ENCODE measurements at regions not wholly inside any gene's neighbourhood (a gene's known extent, or its start where the extent isn't known, plus 50 kb on each side); places are given as distances from the start of the nearest gene placed in this dataset.
A peak's percentile ranks its signal among the peaks of the same experiment; 100 is the strongest.
"Not testable (repeated sequence)": the region's sequence is repeated elsewhere in the genome, so short reads cannot be mapped to it uniquely, and the experiment has no call there.

DNA sequence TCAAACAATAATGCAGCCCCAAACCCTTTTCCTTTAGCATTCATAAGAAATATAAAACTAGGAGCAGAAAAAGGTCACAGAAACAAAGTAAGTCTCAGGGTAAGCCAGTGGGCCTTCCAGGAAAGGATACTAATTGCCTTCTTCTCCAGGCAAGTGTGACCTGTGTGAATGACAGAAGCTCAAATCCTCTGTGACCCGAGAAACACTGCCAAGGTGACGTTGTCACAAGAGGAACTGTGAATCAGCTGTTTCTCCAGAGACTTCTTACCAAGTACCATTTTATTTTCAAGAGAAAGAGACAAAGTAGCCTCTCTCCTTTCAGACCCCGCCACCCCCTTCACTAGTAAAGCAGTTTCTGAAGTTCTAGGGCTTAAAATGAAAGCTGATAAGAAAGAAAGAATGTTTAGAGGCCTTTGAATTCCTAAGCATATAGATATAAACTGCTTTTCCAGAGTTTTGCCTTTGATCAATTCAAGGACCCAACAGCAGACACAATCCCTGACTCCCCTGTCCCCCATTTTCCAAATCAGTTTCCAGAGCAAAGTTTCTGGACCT, 155.6 kb downstream of the NUF2 start:
- intact Hi-C loops (cut with DNase I), result no loop called here
- H3K9me3 ChIP-seq (ENCODE audit: control insufficient read depth in 2 of 3, insufficient read depth in 1 of 3, low read length in 3 of 3), result no peaks in the 10 kb centered on the region
- DNase-seq (peak in 2 of 5 donors; percentile 23 to 32), FAIRE-seq (no peak)
- no peak overlapping the region for H3K27ac ChIP-seq (ENCODE audit: low read depth in 2 of 2, low read length in 2 of 2)
- TF ChIP-seq, protein P1, sequence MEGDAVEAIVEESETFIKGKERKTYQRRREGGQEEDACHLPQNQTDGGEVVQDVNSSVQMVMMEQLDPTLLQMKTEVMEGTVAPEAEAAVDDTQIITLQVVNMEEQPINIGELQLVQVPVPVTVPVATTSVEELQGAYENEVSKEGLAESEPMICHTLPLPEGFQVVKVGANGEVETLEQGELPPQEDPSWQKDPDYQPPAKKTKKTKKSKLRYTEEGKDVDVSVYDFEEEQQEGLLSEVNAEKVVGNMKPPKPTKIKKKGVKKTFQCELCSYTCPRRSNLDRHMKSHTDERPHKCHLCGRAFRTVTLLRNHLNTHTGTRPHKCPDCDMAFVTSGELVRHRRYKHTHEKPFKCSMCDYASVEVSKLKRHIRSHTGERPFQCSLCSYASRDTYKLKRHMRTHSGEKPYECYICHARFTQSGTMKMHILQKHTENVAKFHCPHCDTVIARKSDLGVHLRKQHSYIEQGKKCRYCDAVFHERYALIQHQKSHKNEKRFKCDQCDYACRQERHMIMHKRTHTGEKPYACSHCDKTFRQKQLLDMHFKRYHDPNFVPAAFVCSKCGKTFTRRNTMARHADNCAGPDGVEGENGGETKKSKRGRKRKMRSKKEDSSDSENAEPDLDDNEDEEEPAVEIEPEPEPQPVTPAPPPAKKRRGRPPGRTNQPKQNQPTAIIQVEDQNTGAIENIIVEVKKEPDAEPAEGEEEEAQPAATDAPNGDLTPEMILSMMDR (IDR thresholded peaks at IDR 0.05; ENCODE audit: borderline replicate concordance, extremely low read depth, insufficient read depth), result no peak
- H3K27me3 ChIP-seq (ENCODE audit: control insufficient read depth, insufficient read depth, low read length), result no peaks in the 10 kb centered on the region
- H3K36me3 ChIP-seq (ENCODE audit: control insufficient read depth in 2 of 3, insufficient read depth in 3 of 3, low read length in 3 of 3), result no peaks in the 10 kb centered on the region
- no peaks in the 10 kb centered on the region for H3K4me1 ChIP-seq (ENCODE audit: control insufficient read depth in 2 of 3, insufficient read depth in 2 of 3, low read depth in 1 of 3, low read length in 3 of 3)
- no peak overlapping the region for H3K9ac ChIP-seq (ENCODE audit: low read length in 3 of 3)
- H3K4me3 ChIP-seq (ENCODE audit: low read length in 3 of 3), result no peak overlapping the region

DNA sequence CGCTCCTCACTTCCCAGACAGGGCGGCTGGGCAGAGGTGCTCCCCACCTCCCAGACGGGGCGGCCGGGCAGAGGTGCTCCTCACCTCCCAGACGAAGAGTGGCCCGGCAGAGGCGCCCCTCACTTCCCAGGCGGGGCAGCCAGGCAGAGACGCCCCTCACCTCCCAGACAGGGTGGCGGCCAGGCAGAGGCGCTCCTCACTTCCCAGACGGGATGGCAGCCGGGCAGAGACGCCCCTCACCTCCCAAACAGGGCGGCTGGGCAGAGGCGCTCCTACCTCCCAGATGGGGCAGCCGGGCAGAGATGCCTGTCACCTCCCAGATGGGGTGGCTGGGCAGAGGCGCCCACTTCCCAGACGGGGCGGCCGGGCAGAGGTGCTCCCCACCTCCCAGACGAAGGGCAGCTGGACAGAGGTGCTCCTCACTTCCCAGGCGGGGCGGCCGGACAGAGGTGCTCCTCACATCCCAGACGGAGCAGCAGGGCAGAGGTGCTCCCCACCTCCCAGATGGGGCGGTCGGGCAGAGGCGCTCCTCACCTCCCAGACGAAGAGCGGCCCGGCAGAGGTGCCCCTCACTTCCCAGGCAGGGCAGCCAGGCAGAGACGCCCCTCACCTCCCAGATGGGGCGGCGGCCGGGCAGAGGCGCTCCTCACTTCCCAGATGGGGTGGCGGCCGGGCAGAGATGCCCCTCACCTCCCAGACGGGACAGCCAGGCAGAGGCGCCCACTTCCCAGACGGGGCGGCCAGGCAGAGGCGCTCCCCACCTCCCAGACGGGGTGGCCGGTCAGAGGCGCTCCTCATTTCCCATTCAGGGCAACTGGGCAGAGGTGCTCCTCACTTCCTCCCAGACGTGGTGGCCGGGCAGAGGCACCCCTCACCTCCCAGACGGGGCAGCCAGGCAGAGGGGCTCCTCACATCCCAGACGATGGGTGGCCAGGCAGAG, 176.9 kb downstream of the NUF2 start:
- H3K9ac ChIP-seq (ENCODE audit: low read length in 3 of 3); FAIRE-seq; H3K27me3 ChIP-seq (ENCODE audit: control insufficient read depth, insufficient read depth, low read length); H3K36me3 ChIP-seq (ENCODE audit: control insufficient read depth in 2 of 3, insufficient read depth in 3 of 3, low read length in 3 of 3); intact Hi-C loops (cut with DNase I); H3K4me1 ChIP-seq (ENCODE audit: control insufficient read depth in 2 of 3, insufficient read depth in 2 of 3, low read depth in 1 of 3, low read length in 3 of 3); H3K9me3 ChIP-seq (ENCODE audit: control insufficient read depth in 2 of 3, insufficient read depth in 1 of 3, low read length in 3 of 3); H3K27ac ChIP-seq (ENCODE audit: low read depth in 2 of 2, low read length in 2 of 2); H3K4me3 ChIP-seq (ENCODE audit: low read length in 3 of 3): not testable (repeated sequence)
- peak in 1 of 5 donors; percentile 62 for DNase-seq

DNA sequence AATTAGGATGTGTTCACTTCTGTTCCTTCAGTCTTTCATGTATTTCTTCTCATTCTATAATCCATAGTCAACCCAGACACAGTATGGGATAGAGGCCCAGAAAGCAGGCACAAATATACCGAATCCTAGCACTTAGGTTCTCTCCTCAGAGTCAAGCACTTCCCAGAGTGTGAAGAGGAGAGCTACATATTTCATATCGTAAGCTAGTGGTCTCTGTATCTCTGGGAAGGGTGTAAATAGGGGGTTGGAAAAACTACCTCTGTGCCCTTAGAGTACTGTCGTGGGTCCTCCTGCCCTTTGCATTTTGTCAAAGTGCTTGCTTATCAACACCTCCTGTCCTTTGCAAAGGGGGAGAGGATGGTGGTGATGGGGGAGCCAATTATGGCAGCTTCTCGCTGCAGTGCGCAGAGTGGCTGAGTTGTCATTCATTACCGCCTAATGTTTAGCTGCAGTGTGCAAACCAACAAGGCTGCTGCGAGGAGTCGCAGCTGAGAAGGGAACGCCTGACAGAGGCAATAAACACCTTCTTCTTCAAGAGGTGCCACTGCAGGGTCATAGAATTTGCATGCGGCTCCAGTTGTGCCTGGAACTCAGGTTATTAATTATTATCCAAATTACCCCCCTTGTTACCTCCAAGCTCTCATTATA, 182.7 kb downstream of the NUF2 start:
- Histone ChIP-seq H3K27me3 (ENCODE audit: control insufficient read depth, insufficient read depth, low read length) (no peaks in the 10 kb centered on the region), H3K4me1 (ENCODE audit: control insufficient read depth in 2 of 3, insufficient read depth in 2 of 3, low read depth in 1 of 3, low read length in 3 of 3) (no peaks in the 10 kb centered on the region), H3K9ac (ENCODE audit: low read length in 3 of 3) (no peak overlapping the region), H3K36me3 (ENCODE audit: control insufficient read depth in 2 of 3, insufficient read depth in 3 of 3, low read length in 3 of 3) (no peaks in the 10 kb centered on the region), H3K4me3 (ENCODE audit: low read length in 3 of 3) (no peak overlapping the region), H3K27ac (ENCODE audit: low read depth in 2 of 2, low read length in 2 of 2) (no peak overlapping the region), H3K9me3 (ENCODE audit: control insufficient read depth in 2 of 3, insufficient read depth in 1 of 3, low read length in 3 of 3) (no peaks in the 10 kb centered on the region)
- DNase-seq, result peak in 2 of 5 donors; percentile 7 to 12
- TF ChIP-seq, protein P1 (IDR thresholded peaks at IDR 0.05; ENCODE audit: borderline replicate concordance, extremely low read depth, insufficient read depth), result no peak
- intact Hi-C loops (cut with DNase I), result no loop called here
- FAIRE-seq, result no peak

DNA sequence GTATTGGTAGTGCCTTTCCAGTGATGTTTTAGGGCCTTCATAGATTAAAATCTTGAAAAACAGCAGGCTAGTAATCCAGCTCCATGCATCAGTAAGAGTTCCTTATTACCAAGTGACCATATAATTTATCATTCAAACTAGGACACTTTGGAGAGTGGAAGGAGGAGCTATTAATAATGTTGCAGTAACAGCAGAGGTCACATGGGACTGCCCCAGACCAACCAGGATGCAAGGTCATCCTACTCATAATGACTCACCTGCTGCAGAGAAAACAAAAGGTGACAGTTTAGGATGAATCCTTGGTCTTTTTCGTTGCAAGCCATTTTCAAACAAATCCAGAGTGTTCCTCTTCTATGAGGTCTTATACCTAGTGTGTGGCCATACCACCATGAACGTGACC, 187.4 kb downstream of the NUF2 start:
- no peak overlapping the region for H3K9ac ChIP-seq (ENCODE audit: low read length in 3 of 3)
- H3K4me1 ChIP-seq (ENCODE audit: control insufficient read depth in 2 of 3, insufficient read depth in 2 of 3, low read depth in 1 of 3, low read length in 3 of 3), result no peaks in the 10 kb centered on the region
- TF ChIP-seq, protein P1 (IDR thresholded peaks at IDR 0.05; ENCODE audit: borderline replicate concordance, extremely low read depth, insufficient read depth), result no peak
- H3K4me3 ChIP-seq (ENCODE audit: low read length in 3 of 3), result no peak overlapping the region
- intact Hi-C loops (cut with DNase I), result no loop called here
- no peaks in the 10 kb centered on the region for H3K36me3 ChIP-seq (ENCODE audit: control insufficient read depth in 2 of 3, insufficient read depth in 3 of 3, low read length in 3 of 3)
- DNase-seq (no peak), FAIRE-seq (no peak)
- H3K27me3 ChIP-seq (ENCODE audit: control insufficient read depth, insufficient read depth, low read length), result no peaks in the 10 kb centered on the region
- H3K9me3 ChIP-seq (ENCODE audit: control insufficient read depth in 2 of 3, insufficient read depth in 1 of 3, low read length in 3 of 3), result no peaks in the 10 kb centered on the region
- no peak overlapping the region for H3K27ac ChIP-seq (ENCODE audit: low read depth in 2 of 2, low read length in 2 of 2)

All from kidney (tissue), 13 donors.